Spleen (tissue), 7 donors: ENCODE measurements at regions not wholly inside any gene's neighbourhood (a gene's known extent, or its start where the extent isn't known, plus 50 kb on each side); places are given as distances from the start of the nearest gene placed in this dataset.

Experiments
- POLR2A ChIP-seq, 3 donors: fragments of 450-650 bp; IDR thresholded peaks; one replicate each; pipeline ENCODE4 v1.5.1; 2017; ENCODE audit warnings: antibody characterized with exemption in 3 of 3, mild to moderate bottlenecking in 1 of 3
- POLR2AphosphoS5 ChIP-seq, 3 donors: sonication (generic); formaldehyde crosslinking; IDR thresholded peaks; one replicate each; pipeline ENCODE4 v1.5.1; 2017; ENCODE audit warnings: antibody characterized with exemption in 3 of 3
- TF ChIP-seq, protein P1 (sequence below), 11 experiments: fragments of 200-600 bp in 7 of 11; fragments of 450-650 bp in 4 of 11; sonication (generic) in 4 of 11; IDR thresholded peaks in 8 of 11; conservative IDR thresholded peaks in 3 of 11; 1 replicate in 7 of 11; 2 replicates in 4 of 11; pipeline versions ENCODE4 v1.4.0 to v1.8.0; 2016 to 2021; ENCODE audit warnings: antibody characterized with exemption in 11 of 11, inconsistent platforms in 4 of 11, mild to moderate bottlenecking in 1 of 11
- donor health status: DM: no; HTN: no; CAD: no; lungs with moderate emphysema.
- donor health status: DM: no; HTN: no; CAD: no.
- donor health status: DM: no; HTN: no; CAD: no.

DNA sequence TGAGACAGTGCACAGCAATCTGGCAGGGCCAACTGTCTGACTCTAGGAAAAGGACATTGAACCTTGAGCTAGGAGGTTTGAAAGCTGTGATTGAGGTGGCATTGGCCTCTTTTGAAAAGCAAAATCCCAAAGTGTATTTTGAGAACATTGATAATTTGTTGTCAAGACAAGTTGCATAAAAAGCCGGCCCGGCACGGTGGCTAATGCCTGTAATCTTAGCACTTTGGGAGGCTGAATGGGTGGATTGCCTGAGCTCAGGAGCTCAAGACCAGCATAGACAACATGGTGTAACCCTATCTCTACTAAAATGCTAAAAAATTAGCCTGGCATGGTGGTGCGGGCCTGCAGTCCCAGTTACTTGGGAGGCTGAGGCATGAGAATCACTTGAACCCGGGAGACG lies 331.6 kb downstream of the DUSP6 start:
- TF ChIP-seq, protein P1, sequence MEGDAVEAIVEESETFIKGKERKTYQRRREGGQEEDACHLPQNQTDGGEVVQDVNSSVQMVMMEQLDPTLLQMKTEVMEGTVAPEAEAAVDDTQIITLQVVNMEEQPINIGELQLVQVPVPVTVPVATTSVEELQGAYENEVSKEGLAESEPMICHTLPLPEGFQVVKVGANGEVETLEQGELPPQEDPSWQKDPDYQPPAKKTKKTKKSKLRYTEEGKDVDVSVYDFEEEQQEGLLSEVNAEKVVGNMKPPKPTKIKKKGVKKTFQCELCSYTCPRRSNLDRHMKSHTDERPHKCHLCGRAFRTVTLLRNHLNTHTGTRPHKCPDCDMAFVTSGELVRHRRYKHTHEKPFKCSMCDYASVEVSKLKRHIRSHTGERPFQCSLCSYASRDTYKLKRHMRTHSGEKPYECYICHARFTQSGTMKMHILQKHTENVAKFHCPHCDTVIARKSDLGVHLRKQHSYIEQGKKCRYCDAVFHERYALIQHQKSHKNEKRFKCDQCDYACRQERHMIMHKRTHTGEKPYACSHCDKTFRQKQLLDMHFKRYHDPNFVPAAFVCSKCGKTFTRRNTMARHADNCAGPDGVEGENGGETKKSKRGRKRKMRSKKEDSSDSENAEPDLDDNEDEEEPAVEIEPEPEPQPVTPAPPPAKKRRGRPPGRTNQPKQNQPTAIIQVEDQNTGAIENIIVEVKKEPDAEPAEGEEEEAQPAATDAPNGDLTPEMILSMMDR (IDR thresholded peaks at IDR 0.05 in 8 of 11, conservative IDR thresholded peaks at IDR 0.05 in 3 of 11), result no peak
- TF ChIP-seq POLR2A (IDR thresholded peaks at IDR 0.05), result no peak
- TF ChIP-seq POLR2AphosphoS5 (IDR thresholded peaks at IDR 0.05), result no peak
